ENCODE measurements at regions not wholly inside any gene's neighbourhood (a gene's known extent, or its start where the extent isn't known, plus 50 kb on each side); places are given as distances from the start of the nearest gene placed in this dataset.

GRCh38 chr10:57018452-57018851, 657.4 kb upstream of the ZWINT start:
- DNase-seq (ENCODE audit: low read depth, low spot score) = no peak
- no peak for TF ChIP-seq CTCF (IDR thresholded peaks at IDR 0.05; ENCODE audit: insufficient read depth, low read length, missing control alignments)
- H3K4me3 ChIP-seq (ENCODE audit: low read depth, low read length) = no peak overlapping the region
- ChIA-PET POLR2A (no interaction called here), CTCF (no interaction called here)

- no peak overlapping the region for H3K4me3 ChIP-seq (ENCODE audit: low read depth, low read length)
- TF ChIP-seq CTCF (IDR thresholded peaks at IDR 0.05; ENCODE audit: insufficient read depth, low read length, missing control alignments) = no peak
- no peak for DNase-seq (ENCODE audit: low read depth, low spot score)
- CTCF ChIA-PET = no interaction called here
- POLR2A ChIA-PET = no interaction called here
Observed at GRCh38 chr10:57017356-57018037, 656.4 kb upstream of the ZWINT start.

- H3K4me3 ChIP-seq (ENCODE audit: low read depth, low read length) = no peak overlapping the region
- no peak for TF ChIP-seq CTCF (IDR thresholded peaks at IDR 0.05; ENCODE audit: insufficient read depth, low read length, missing control alignments)
- ChIA-PET POLR2A (no interaction called here), CTCF (no interaction called here)
- DNase-seq (ENCODE audit: low read depth, low spot score) = no peak
Observed at GRCh38 chr10:57015595-57016318, 654.7 kb upstream of the ZWINT start.

GRCh38 chr10:57015187-57015586, 654.1 kb upstream of the ZWINT start:
- ChIA-PET CTCF (no interaction called here), POLR2A (no interaction called here)
- no peak for DNase-seq (ENCODE audit: low read depth, low spot score)
- TF ChIP-seq CTCF (IDR thresholded peaks at IDR 0.05; ENCODE audit: insufficient read depth, low read length, missing control alignments) = no peak
- H3K4me3 ChIP-seq (ENCODE audit: low read depth, low read length) = no peak overlapping the region

DNA sequence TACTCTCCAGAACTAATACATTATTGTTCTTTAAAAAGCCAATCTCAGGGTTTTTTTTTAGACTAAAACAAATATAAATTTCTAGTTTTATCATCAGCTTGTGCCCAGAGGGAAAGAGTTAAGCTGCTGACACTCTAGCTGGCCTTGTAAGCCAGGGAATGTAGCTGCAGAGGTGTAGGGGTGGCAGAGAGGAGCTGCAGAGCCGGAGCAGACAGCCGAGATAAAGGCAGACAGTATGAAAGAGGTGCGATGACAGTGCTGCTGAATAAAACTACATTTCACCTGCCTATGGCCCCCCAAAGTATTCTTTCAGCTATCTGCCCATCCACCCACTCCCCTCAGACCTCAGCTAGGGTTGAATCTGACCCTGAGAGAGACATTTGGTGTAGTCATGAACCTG, 653.7 kb upstream of the ZWINT start:
- no peak overlapping the region for H3K4me3 ChIP-seq (ENCODE audit: low read depth, low read length)
- ChIA-PET CTCF (no interaction called here), POLR2A (no interaction called here)
- no peak for DNase-seq (ENCODE audit: low read depth, low spot score)
- TF ChIP-seq CTCF (IDR thresholded peaks at IDR 0.05; ENCODE audit: insufficient read depth, low read length, missing control alignments) = no peak

GRCh38 chr10:57008189-57008588, 647.1 kb upstream of the ZWINT start:
- CTCF ChIA-PET = no interaction called here
- TF ChIP-seq CTCF (IDR thresholded peaks at IDR 0.05; ENCODE audit: insufficient read depth, low read length, missing control alignments) = no peak
- H3K4me3 ChIP-seq (ENCODE audit: low read depth, low read length) = no peak overlapping the region
- DNase-seq (ENCODE audit: low read depth, low spot score) = no peak
- POLR2A ChIA-PET = no interaction called here
